Uterus (tissue), 2 donors: ENCODE measurements at regions not wholly inside any gene's neighbourhood (a gene's known extent, or its start where the extent isn't known, plus 50 kb on each side); places are given as distances from the start of the nearest gene placed in this dataset.

ENCODE experiments used
- CTCF ChIP-seq, 4 experiments: fragments of 200-600 bp in 2 of 4; fragments of 450-650 bp in 2 of 4; sonication (generic) in 2 of 4; IDR thresholded peaks; one replicate each; pipeline ENCODE4 v1.5.1; 2016 to 2019; ENCODE audit warnings: antibody characterized with exemption in 4 of 4, mild to moderate bottlenecking in 2 of 4, moderate library complexity in 1 of 4
- POLR2A ChIP-seq, 2 donors: fragments of 450-650 bp; IDR thresholded peaks; one replicate each; pipeline ENCODE4 v1.6.1; 2016; ENCODE audit warnings: antibody characterized with exemption in 2 of 2, mild to moderate bottlenecking in 1 of 2, moderate library complexity in 1 of 2

- TF ChIP-seq CTCF (IDR thresholded peaks at IDR 0.05) (no peak), POLR2A (IDR thresholded peaks at IDR 0.05) (no peak)
Observed at GRCh38 chr3:16670191-16670590, 65.0 kb upstream of the DAZL start.
